GM12872 (cell line): ENCODE measurements at regions not wholly inside any gene's neighbourhood (a gene's known extent, or its start where the extent isn't known, plus 50 kb on each side); places are given as distances from the start of the nearest gene placed in this dataset.

Experiments
- CTCF ChIP-seq: IDR thresholded peaks from 3 replicates; pipeline ENCODE4 v1.5.1; 2011; ENCODE audit warnings: low read depth, mild to moderate bottlenecking, low read length, moderate library complexity; ENCODE audit not compliant: insufficient read depth

GRCh38 chr13:50230662-50230978 is 215.4 kb downstream of the KCNRG start:
- TF ChIP-seq CTCF = no peak

GRCh38 chr13:50235604-50236342 is 220.5 kb downstream of the KCNRG start:
- TF ChIP-seq CTCF = no peak

- TF ChIP-seq CTCF = no peak
These were observed 221.7 kb downstream of the KCNRG start for GRCh38 chr13:50236898-50237318.

- TF ChIP-seq CTCF = no peak
These were observed 223.7 kb downstream of the KCNRG start for GRCh38 chr13:50238922-50239321.

GRCh38 chr13:50241479-50241878 is 226.2 kb downstream of the KCNRG start:
- TF ChIP-seq CTCF = no peak

GRCh38 chr13:50243931-50244330 is 228.7 kb downstream of the KCNRG start:
- TF ChIP-seq CTCF = no peak

- TF ChIP-seq CTCF = no peak
These were observed 229.1 kb downstream of the KCNRG start for GRCh38 chr13:50244355-50244712.
